K562 (cell line): ENCODE measurements at regions not wholly inside any gene's neighbourhood (a gene's known extent, or its start where the extent isn't known, plus 50 kb on each side); places are given as distances from the start of the nearest gene placed in this dataset.

Source experiments
- ATAC-seq: fragments of 200-7000 bp; cut with Tn5 transposase; 3 replicates; pipeline ENCODE4 v1.9.1; 2020; ENCODE audit warnings: moderate library complexity
- BruUV-seq: library from RNA; stranded (reverse); fragments of 400-500 nt; replicated peaks from 2 replicates; lab custom pipeline; 2021; lab: Mats Ljungman, UMichigan
- CTCF ChIA-PET: fragments of 300-600 bp; formaldehyde crosslinking; extraction: SDS; loops from one replicate; lab custom pipeline; 2021; ENCODE audit warnings: low intra/inter-chr PET ratio; lab: Yijun Ruan, JAX
- POLR2A ChIA-PET: fragments of 300-600, 350-650 bp; sonication (Branson Sonifier 250); formaldehyde crosslinking; extraction: SDS; loops from one replicate; lab custom pipeline; 2021; ENCODE audit warnings: antibody characterized with exemption, inconsistent platforms; lab: Yijun Ruan, JAX
- DNase-seq, 4 experiments: peaks; one replicate each; pipeline versions ENCODE4 v3.0.0 to v3.0.0-alpha.2; 2011 to 2018; ENCODE audit warnings: low spot score in 3 of 4, mixed read lengths in 3 of 4; ENCODE audit errors: extremely low read depth in 1 of 4
- FAIRE-seq: peaks from 2 replicates; lab custom pipeline; 2011; peaks lifted over from hg19 to GRCh38; lab: Jason Lieb, UNC
- H2AFZ ChIP-seq: 2 replicates; pipeline ENCODE4 v1.6.0; 2011; ENCODE audit warnings: low read depth, low read length, control low read depth, inconsistent platforms
- H3K27ac ChIP-seq: fragments of 200-600 bp; 3 replicates; pipeline ENCODE4 v1.8.0; 2011; ENCODE audit warnings: low read depth, mild to moderate bottlenecking, control low read depth, inconsistent platforms, low read length, moderate library complexity, mixed read lengths; ENCODE audit errors: extremely low read depth
- H3K27me3 ChIP-seq, 2 experiments: fragments of 300-600 bp in 1 of 2; 2 replicates in 1 of 2; 3 replicates in 1 of 2; pipeline versions ENCODE4 v1.6.0 to v1.8.0; 2011; ENCODE audit warnings: inconsistent platforms in 2 of 2, low read length in 2 of 2, mild to moderate bottlenecking in 1 of 2, mixed read lengths in 1 of 2, moderate library complexity in 1 of 2; ENCODE audit not compliant: control insufficient read depth in 2 of 2, insufficient read depth in 2 of 2
- H3K36me3 ChIP-seq: fragments of 300-600 bp; 3 replicates; pipeline ENCODE4 v1.8.0; 2011; ENCODE audit warnings: mild to moderate bottlenecking, low read length, inconsistent platforms; ENCODE audit not compliant: control insufficient read depth, insufficient read depth
- H3K4me1 ChIP-seq, 2 experiments: fragments of 200-600 bp in 1 of 2; replicated peaks in 1 of 2; 2 replicates in 1 of 2; 3 replicates in 1 of 2; pipeline versions ENCODE4 v1.5.1 to v1.8.0; 2011; ENCODE audit warnings: inconsistent platforms in 2 of 2, low read length in 2 of 2, mild to moderate bottlenecking in 1 of 2, mixed read lengths in 1 of 2, moderate library complexity in 1 of 2; ENCODE audit not compliant: control insufficient read depth in 2 of 2, insufficient read depth in 2 of 2
- H3K4me2 ChIP-seq: 2 replicates; pipeline ENCODE4 v1.6.1; 2011; ENCODE audit warnings: low read length, control low read depth, inconsistent platforms, mixed read lengths; ENCODE audit not compliant: insufficient read depth
- H3K4me3 ChIP-seq: fragments of 200-600 bp; sonication (generic), shearing (Covaris generic); 2 replicates; pipeline ENCODE4 v1.5.1; 2016; ENCODE audit warnings: control low read depth, inconsistent platforms
- H3K79me2 ChIP-seq: fragments of 200-600 bp; 3 replicates; pipeline ENCODE4 v1.8.0; 2011; ENCODE audit warnings: low read length, inconsistent platforms; ENCODE audit not compliant: control insufficient read depth, insufficient read depth
- H3K9ac ChIP-seq, 2 experiments: 2 replicates each; pipeline versions ENCODE4 v1.6.0 to v1.6.1; 2011; ENCODE audit warnings: low read depth in 2 of 2, low read length in 2 of 2, control low read depth in 1 of 2, inconsistent platforms in 1 of 2, mild to moderate bottlenecking in 1 of 2, mixed read lengths in 1 of 2; ENCODE audit not compliant: insufficient read depth in 1 of 2
- H3K9me1 ChIP-seq: one replicate; pipeline ENCODE4 v1.6.0; 2011; ENCODE audit warnings: inconsistent platforms, mild to moderate bottlenecking, low read length, moderate library complexity; ENCODE audit not compliant: control insufficient read depth, insufficient read depth
- H3K9me3 ChIP-seq: replicated peaks from 2 replicates; pipeline ENCODE4 v1.5.1; 2011; ENCODE audit warnings: low read depth, low read length, inconsistent platforms; ENCODE audit not compliant: control insufficient read depth, insufficient read depth
- H4K20me1 ChIP-seq: replicated peaks from 2 replicates; pipeline ENCODE4 v1.6.1; 2011; ENCODE audit warnings: low read length, inconsistent platforms, mixed read lengths; ENCODE audit not compliant: control insufficient read depth, insufficient read depth
- ATF3 ChIP-seq, 2 experiments: fragments of 450-650 bp in 1 of 2; sonication (generic) in 1 of 2; formaldehyde crosslinking in 1 of 2; IDR thresholded peaks in 1 of 2; conservative IDR thresholded peaks in 1 of 2; 2 replicates each; pipeline versions ENCODE4 v1.6.1 to v1.8.1; 2016 to 2023; ENCODE audit warnings: mild to moderate bottlenecking in 2 of 2, moderate library complexity in 2 of 2, inconsistent platforms in 1 of 2, missing genetic modification reagents in 1 of 2
- CC2D1A ChIP-seq: fragments of 450-650 bp; IDR thresholded peaks from 2 replicates; pipeline ENCODE4 v1.6.1; 2017; ENCODE audit warnings: mild to moderate bottlenecking
- ILK ChIP-seq: fragments of 450-650 bp; IDR thresholded peaks from 2 replicates; pipeline ENCODE4 v1.6.1; 2016; ENCODE audit warnings: missing genetic modification characterization, low read depth, mild to moderate bottlenecking, missing compliant biosample characterization, moderate library complexity, borderline replicate concordance
- RAD21 ChIP-seq, 2 experiments: fragments of 250-450 bp in 1 of 2; fragments of 450-650 bp in 1 of 2; sonication (Bioruptor Pico) in 1 of 2; formaldehyde crosslinking in 1 of 2; IDR thresholded peaks in 1 of 2; conservative IDR thresholded peaks in 1 of 2; 2 replicates each; pipeline versions ENCODE4 v1.4.0 to v1.8.0; 2020 to 2022; ENCODE audit warnings: mild to moderate bottlenecking in 2 of 2, moderate library complexity in 1 of 2
- ZBTB5 ChIP-seq: fragments of 450-650 bp; IDR thresholded peaks from 2 replicates; pipeline ENCODE4 v1.6.1; 2017; ENCODE audit warnings: antibody characterized with exemption
- WGBS: fragments of 100-300 bp; shearing (Covaris generic); methylation state at CpG from one replicate; pipeline ENCODE4 v1.1.6; 2016; ENCODE audit warnings: low coverage, mixed read lengths; ENCODE audit not compliant: insufficient coverage; ENCODE audit errors: missing lambda C conversion rate; 5-methylcytosine and 5-hydroxymethylcytosine counted together
- in situ Hi-C: fragments of 300-500 bp; cut with MboI; formaldehyde crosslinking; loops from 4 replicates; pipeline ENCODE4 v1.15.0; 2018; ENCODE audit warnings: inconsistent platforms, mixed read lengths
- intact Hi-C: fragments of 100-400 bp; cut with micrococcal nuclease; formaldehyde crosslinking; loops from 2 replicates; pipeline ENCODE4 v1.14.2; 2022
- TF ChIP-seq, protein P1 (sequence below), 3 experiments: IDR thresholded peaks in 2 of 3; conservative IDR thresholded peaks in 1 of 3; 2 replicates each; pipeline ENCODE4 v1.5.1; 2011 to 2012; ENCODE audit warnings: low read length in 3 of 3, mild to moderate bottlenecking in 3 of 3, control low read depth in 2 of 3, improper control_type of control experiment in 1 of 3, inconsistent platforms in 1 of 3, low read depth in 1 of 3, mixed read lengths in 1 of 3, moderate library complexity in 1 of 3; ENCODE audit not compliant: insufficient read depth in 2 of 3
- TF ChIP-seq, protein P2 (sequence below): fragments of 200-800 bp; sonication (Bioruptor generic); IDR thresholded peaks from 2 replicates; pipeline ENCODE4 v1.6.1; 2017; ENCODE audit warnings: missing genetic modification characterization, missing compliant biosample characterization

GRCh38 chr5:165029099-165029870, 1523.9 kb downstream of the MAT2B start:
- H3K4me1 ChIP-seq, result no peaks in the 10 kb centered on the region
- ATAC-seq (no peak), FAIRE-seq (no peak), DNase-seq (peak in 1 of 4 experiments; percentile 3)
- no peak overlapping the region for H3K4me3 ChIP-seq
- no peaks in the 10 kb centered on the region for H3K27me3 ChIP-seq
- no peak overlapping the region for H3K27ac ChIP-seq
- H3K9me1 ChIP-seq, result no peaks in the 10 kb centered on the region
- no peaks in the 10 kb centered on the region for H4K20me1 ChIP-seq
- TF ChIP-seq ZBTB5, result no peak
- TF ChIP-seq, protein P1, sequence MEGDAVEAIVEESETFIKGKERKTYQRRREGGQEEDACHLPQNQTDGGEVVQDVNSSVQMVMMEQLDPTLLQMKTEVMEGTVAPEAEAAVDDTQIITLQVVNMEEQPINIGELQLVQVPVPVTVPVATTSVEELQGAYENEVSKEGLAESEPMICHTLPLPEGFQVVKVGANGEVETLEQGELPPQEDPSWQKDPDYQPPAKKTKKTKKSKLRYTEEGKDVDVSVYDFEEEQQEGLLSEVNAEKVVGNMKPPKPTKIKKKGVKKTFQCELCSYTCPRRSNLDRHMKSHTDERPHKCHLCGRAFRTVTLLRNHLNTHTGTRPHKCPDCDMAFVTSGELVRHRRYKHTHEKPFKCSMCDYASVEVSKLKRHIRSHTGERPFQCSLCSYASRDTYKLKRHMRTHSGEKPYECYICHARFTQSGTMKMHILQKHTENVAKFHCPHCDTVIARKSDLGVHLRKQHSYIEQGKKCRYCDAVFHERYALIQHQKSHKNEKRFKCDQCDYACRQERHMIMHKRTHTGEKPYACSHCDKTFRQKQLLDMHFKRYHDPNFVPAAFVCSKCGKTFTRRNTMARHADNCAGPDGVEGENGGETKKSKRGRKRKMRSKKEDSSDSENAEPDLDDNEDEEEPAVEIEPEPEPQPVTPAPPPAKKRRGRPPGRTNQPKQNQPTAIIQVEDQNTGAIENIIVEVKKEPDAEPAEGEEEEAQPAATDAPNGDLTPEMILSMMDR (IDR thresholded peaks at IDR 0.05 in 2 of 3, conservative IDR thresholded peaks at IDR 0.05 in 1 of 3; ENCODE audit: insufficient read depth in 2 of 3, low read depth in 1 of 3, low read length in 3 of 3), result peak in 2 of 3 experiments; percentile 27 to 28; a peak in 3 of 6 replicates
- no peak for TF ChIP-seq ATF3 (IDR thresholded peaks at IDR 0.05)
- no peak for TF ChIP-seq ATF3 (CRISPR knock-in tag; conservative IDR thresholded peaks at IDR 0.05)
- TF ChIP-seq CC2D1A, result no peak
- no peak for TF ChIP-seq ILK (tag)
- TF ChIP-seq, protein P2, sequence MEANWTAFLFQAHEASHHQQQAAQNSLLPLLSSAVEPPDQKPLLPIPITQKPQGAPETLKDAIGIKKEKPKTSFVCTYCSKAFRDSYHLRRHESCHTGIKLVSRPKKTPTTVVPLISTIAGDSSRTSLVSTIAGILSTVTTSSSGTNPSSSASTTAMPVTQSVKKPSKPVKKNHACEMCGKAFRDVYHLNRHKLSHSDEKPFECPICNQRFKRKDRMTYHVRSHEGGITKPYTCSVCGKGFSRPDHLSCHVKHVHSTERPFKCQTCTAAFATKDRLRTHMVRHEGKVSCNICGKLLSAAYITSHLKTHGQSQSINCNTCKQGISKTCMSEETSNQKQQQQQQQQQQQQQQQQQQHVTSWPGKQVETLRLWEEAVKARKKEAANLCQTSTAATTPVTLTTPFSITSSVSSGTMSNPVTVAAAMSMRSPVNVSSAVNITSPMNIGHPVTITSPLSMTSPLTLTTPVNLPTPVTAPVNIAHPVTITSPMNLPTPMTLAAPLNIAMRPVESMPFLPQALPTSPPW (CRISPR knock-in tag), result no peak
- peak in 1 of 2 experiments; percentile 21; a peak in 1 of 4 replicates for TF ChIP-seq RAD21 (CRISPR knock-in tag; conservative IDR thresholded peaks at IDR 0.05 in 1 of 2, IDR thresholded peaks at IDR 0.05 in 1 of 2)
- in situ Hi-C loops (no loop called here), intact Hi-C loops (no loop called here)
- WGBS, result 2% methylated on average over 3 of the region's 3 CpGs
- no peaks in the 10 kb centered on the region for H3K79me2 ChIP-seq
- ChIA-PET POLR2A (no interaction called here), CTCF (no interaction called here)
- no peak overlapping the region for H3K4me2 ChIP-seq
- no peaks in the 10 kb centered on the region for H3K9me3 ChIP-seq
- H3K9ac ChIP-seq, result no peak overlapping the region
- BruUV-seq, result no TSS peak
- H3K36me3 ChIP-seq, result no peaks in the 10 kb centered on the region
- H2AFZ ChIP-seq, result no peak overlapping the region
